ENCODE measurements at regions not wholly inside any gene's neighbourhood (a gene's known extent, or its start where the extent isn't known, plus 50 kb on each side); places are given as distances from the start of the nearest gene placed in this dataset.

GRCh38 chr21:35206141-35207125, 157.3 kb upstream of the RUNX1 start:
- Mint-ChIP-seq H3K36me3 (ENCODE audit: low read depth) (no peaks in the 10 kb centered on the region), H3K4me3 (ENCODE audit: unreplicated experiment) (no peak overlapping the region), H3K9me3 (ENCODE audit: low read depth) (peaks cover 3% of the 10 kb centered on the region), H3K27me3 (ENCODE audit: low read depth) (no peaks in the 10 kb centered on the region), H3K27ac (ENCODE audit: unreplicated experiment) (peak overlapping the region; percentile 81), H3K4me1 (ENCODE audit: low read depth) (peaks cover 89% of the 10 kb centered on the region)
- no peak for DNase-seq (ENCODE audit: low spot score)
- no peak for TF ChIP-seq CTCF (IDR thresholded peaks at IDR 0.05)

GRCh38 chr21:35204850-35205541, 155.9 kb upstream of the RUNX1 start:
- no peaks in the 10 kb centered on the region for H3K27me3 Mint-ChIP-seq (ENCODE audit: low read depth)
- peak; percentile 34 for TF ChIP-seq CTCF (IDR thresholded peaks at IDR 0.05)
- no peaks in the 10 kb centered on the region for H3K36me3 Mint-ChIP-seq (ENCODE audit: low read depth)
- H3K4me1 Mint-ChIP-seq (ENCODE audit: low read depth) = peaks cover 85% of the 10 kb centered on the region
- no peak overlapping the region for H3K4me3 Mint-ChIP-seq (ENCODE audit: unreplicated experiment)
- H3K9me3 Mint-ChIP-seq (ENCODE audit: low read depth) = no peaks in the 10 kb centered on the region
- H3K27ac Mint-ChIP-seq (ENCODE audit: unreplicated experiment) = peak overlapping the region; percentile 99
- DNase-seq (ENCODE audit: low spot score) = no peak

GRCh38 chr21:35204125-35204524, 155.0 kb upstream of the RUNX1 start:
- Mint-ChIP-seq H3K9me3 (ENCODE audit: low read depth) (no peaks in the 10 kb centered on the region), H3K27ac (ENCODE audit: unreplicated experiment) (peak overlapping the region; percentile 99), H3K27me3 (ENCODE audit: low read depth) (no peaks in the 10 kb centered on the region), H3K4me1 (ENCODE audit: low read depth) (peaks cover 80% of the 10 kb centered on the region), H3K4me3 (ENCODE audit: unreplicated experiment) (no peak overlapping the region), H3K36me3 (ENCODE audit: low read depth) (no peaks in the 10 kb centered on the region)
- no peak for TF ChIP-seq CTCF (IDR thresholded peaks at IDR 0.05)
- no peak for DNase-seq (ENCODE audit: low spot score)

GRCh38 chr21:35203093-35203977, 154.2 kb upstream of the RUNX1 start:
- Mint-ChIP-seq H3K4me1 (ENCODE audit: low read depth) (peaks cover 80% of the 10 kb centered on the region), H3K27ac (ENCODE audit: unreplicated experiment) (peak overlapping the region; percentile 99), H3K4me3 (ENCODE audit: unreplicated experiment) (peak overlapping the region; percentile 32), H3K36me3 (ENCODE audit: low read depth) (no peaks in the 10 kb centered on the region), H3K27me3 (ENCODE audit: low read depth) (no peaks in the 10 kb centered on the region), H3K9me3 (ENCODE audit: low read depth) (no peaks in the 10 kb centered on the region)
- peak; percentile 18 for TF ChIP-seq CTCF (IDR thresholded peaks at IDR 0.05)
- DNase-seq (ENCODE audit: low spot score) = no peak
